Gastroesophageal sphincter (tissue), 3 donors: ENCODE measurements at regions not wholly inside any gene's neighbourhood (a gene's known extent, or its start where the extent isn't known, plus 50 kb on each side); places are given as distances from the start of the nearest gene placed in this dataset.

Experiments
- POLR2A ChIP-seq, 2 donors: fragments of 450-650 bp; IDR thresholded peaks; one replicate each; pipeline ENCODE4 v1.6.1; 2017; ENCODE audit warnings: antibody characterized with exemption in 2 of 2, mild to moderate bottlenecking in 2 of 2, moderate library complexity in 1 of 2
- POLR2AphosphoS5 ChIP-seq: sonication (generic); formaldehyde crosslinking; IDR thresholded peaks from one replicate; pipeline ENCODE4 v1.6.1; 2017; ENCODE audit warnings: antibody characterized with exemption
- TF ChIP-seq, protein P1 (sequence below), 4 experiments: fragments of 200-600 bp in 2 of 4; fragments of 450-650 bp in 2 of 4; sonication (generic) in 1 of 4; IDR thresholded peaks; one replicate each; pipeline ENCODE4 v1.5.1; 2017 to 2019; ENCODE audit warnings: antibody characterized with exemption in 4 of 4, mild to moderate bottlenecking in 2 of 4, moderate library complexity in 2 of 4

- TF ChIP-seq, protein P1, sequence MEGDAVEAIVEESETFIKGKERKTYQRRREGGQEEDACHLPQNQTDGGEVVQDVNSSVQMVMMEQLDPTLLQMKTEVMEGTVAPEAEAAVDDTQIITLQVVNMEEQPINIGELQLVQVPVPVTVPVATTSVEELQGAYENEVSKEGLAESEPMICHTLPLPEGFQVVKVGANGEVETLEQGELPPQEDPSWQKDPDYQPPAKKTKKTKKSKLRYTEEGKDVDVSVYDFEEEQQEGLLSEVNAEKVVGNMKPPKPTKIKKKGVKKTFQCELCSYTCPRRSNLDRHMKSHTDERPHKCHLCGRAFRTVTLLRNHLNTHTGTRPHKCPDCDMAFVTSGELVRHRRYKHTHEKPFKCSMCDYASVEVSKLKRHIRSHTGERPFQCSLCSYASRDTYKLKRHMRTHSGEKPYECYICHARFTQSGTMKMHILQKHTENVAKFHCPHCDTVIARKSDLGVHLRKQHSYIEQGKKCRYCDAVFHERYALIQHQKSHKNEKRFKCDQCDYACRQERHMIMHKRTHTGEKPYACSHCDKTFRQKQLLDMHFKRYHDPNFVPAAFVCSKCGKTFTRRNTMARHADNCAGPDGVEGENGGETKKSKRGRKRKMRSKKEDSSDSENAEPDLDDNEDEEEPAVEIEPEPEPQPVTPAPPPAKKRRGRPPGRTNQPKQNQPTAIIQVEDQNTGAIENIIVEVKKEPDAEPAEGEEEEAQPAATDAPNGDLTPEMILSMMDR (IDR thresholded peaks at IDR 0.05), result no peak
- TF ChIP-seq POLR2A (IDR thresholded peaks at IDR 0.05) (no peak), POLR2AphosphoS5 (no peak)
These were observed 106.3 kb upstream of the WAC start for GRCh38 chr10:28426392-28427159.
